ENCODE measurements at regions not wholly inside any gene's neighbourhood (a gene's known extent, or its start where the extent isn't known, plus 50 kb on each side); places are given as distances from the start of the nearest gene placed in this dataset.
"Not testable (repeated sequence)": the region's sequence is repeated elsewhere in the genome, so short reads cannot be mapped to it uniquely, and the experiment has no call there.

- no peak for TF ChIP-seq NR1H2 (CRISPR knock-in tag; IDR thresholded peaks at IDR 0.05)
- no peak for TF ChIP-seq ETV6 (CRISPR knock-in tag; IDR thresholded peaks at IDR 0.05)
- TF ChIP-seq PRDM15 (CRISPR knock-in tag; IDR thresholded peaks at IDR 0.05): no peak
- TF ChIP-seq NR3C1 (CRISPR knock-in tag; conservative IDR thresholded peaks at IDR 0.05; ENCODE audit: low read depth): no peak
- TF ChIP-seq SP1 (CRISPR knock-in tag; conservative IDR thresholded peaks at IDR 0.05): no peak
Measured at GRCh38 chr2:150669492-150669891, 182.0 kb upstream of the RND3 start (continued).

- DNase-seq (ENCODE audit: low spot score); H3K27ac Mint-ChIP-seq; H3K27me3 Mint-ChIP-seq (ENCODE audit: low read depth); H3K4me3 Mint-ChIP-seq; POLR2A ChIA-PET; CTCF ChIA-PET; ATAC-seq; H3K4me1 Mint-ChIP-seq: not testable (repeated sequence)
- Mint-ChIP-seq H3K36me3 (peaks cover 24% of the 10 kb centered on the region), H3K9me3 (peaks cover 41% of the 10 kb centered on the region)
Measured at GRCh38 chr2:150667039-150667438, 179.6 kb upstream of the RND3 start.

GRCh38 chr2:150663143-150663542 lies 175.7 kb upstream of the RND3 start:
- Mint-ChIP-seq H3K4me3 (no peak overlapping the region), H3K36me3 (peaks cover 49% of the 10 kb centered on the region), H3K9me3 (peaks cover 58% of the 10 kb centered on the region), H3K27me3 (ENCODE audit: low read depth) (peaks cover 8% of the 10 kb centered on the region; the same call in 1 of the 2 replicates), H3K27ac (no peak overlapping the region), H3K4me1 (no peaks in the 10 kb centered on the region)
- ChIA-PET CTCF (no interaction called here), POLR2A (no interaction called here)
- ATAC-seq (no peak), DNase-seq (ENCODE audit: low spot score) (no peak)
- TF ChIP-seq SMAD3 (CRISPR knock-in tag; IDR thresholded peaks at IDR 0.05; ENCODE audit: borderline replicate concordance) (no peak), HMGA2 (CRISPR knock-in tag; IDR thresholded peaks at IDR 0.05) (no peak), NR2C2 (CRISPR knock-in tag; IDR thresholded peaks at IDR 0.05) (no peak), GRHL2 (CRISPR knock-in tag; IDR thresholded peaks at IDR 0.05; ENCODE audit: insufficient replicate concordance, severe bottlenecking) (no peak), ZNF121 (CRISPR knock-in tag; IDR thresholded peaks at IDR 0.05) (no peak), ATF2 (CRISPR knock-in tag; IDR thresholded peaks at IDR 0.05; ENCODE audit: borderline replicate concordance, low read depth) (no peak), NR1H2 (CRISPR knock-in tag; IDR thresholded peaks at IDR 0.05) (no peak), ZNF425 (CRISPR knock-in tag; conservative IDR thresholded peaks at IDR 0.05) (no peak), ZNF263 (CRISPR knock-in tag; IDR thresholded peaks at IDR 0.05; ENCODE audit: low read depth) (no peak), SMAD4 (CRISPR knock-in tag; IDR thresholded peaks at IDR 0.05) (no peak), USF1 (CRISPR knock-in tag; IDR thresholded peaks at IDR 0.05) (no peak), ELF4 (CRISPR knock-in tag; IDR thresholded peaks at IDR 0.05; ENCODE audit: low read depth) (no peak), PRRX2 (CRISPR knock-in tag; IDR thresholded peaks at IDR 0.05) (no peak), STAT6 (CRISPR knock-in tag; conservative IDR thresholded peaks at IDR 0.05; ENCODE audit: low read depth) (no peak), MLX (CRISPR knock-in tag; IDR thresholded peaks at IDR 0.05) (no peak), NR3C1 (CRISPR knock-in tag; conservative IDR thresholded peaks at IDR 0.05; ENCODE audit: low read depth) (no peak), GTF2I (CRISPR knock-in tag; conservative IDR thresholded peaks at IDR 0.05) (no peak)

Measured in WTC11 (cell line).